Amniotic stem cell (primary cell): ENCODE measurements at regions not wholly inside any gene's neighbourhood (a gene's known extent, or its start where the extent isn't known, plus 50 kb on each side); places are given as distances from the start of the nearest gene placed in this dataset.

Experiments used
- DNase-seq: peaks from one replicate; lab custom pipeline; 2025; lab: John Stamatoyannopoulos, UW

- no peak for DNase-seq
These were observed 220.7 kb upstream of the ZBED5 start for GRCh38 chr11:11078344-11079086.

GRCh38 chr11:11077898-11078297, 220.0 kb upstream of the ZBED5 start:
- no peak for DNase-seq

- no peak for DNase-seq
These were observed 219.0 kb upstream of the ZBED5 start for GRCh38 chr11:11076879-11077278.

- DNase-seq = no peak
These were observed 218.4 kb upstream of the ZBED5 start for GRCh38 chr11:11076276-11076675.

- no peak for DNase-seq
These were observed 217.8 kb upstream of the ZBED5 start for GRCh38 chr11:11075515-11076171.

GRCh38 chr11:11074686-11075335, 217.0 kb upstream of the ZBED5 start:
- no peak for DNase-seq

GRCh38 chr11:11073996-11074395, 216.1 kb upstream of the ZBED5 start:
- DNase-seq = no peak

GRCh38 chr11:11072067-11072466, 214.2 kb upstream of the ZBED5 start:
- DNase-seq = no peak

- DNase-seq = no peak
These were observed 213.6 kb upstream of the ZBED5 start for GRCh38 chr11:11071486-11071885.

GRCh38 chr11:11070976-11071375, 213.1 kb upstream of the ZBED5 start:
- no peak for DNase-seq

GRCh38 chr11:11069841-11070835, 212.3 kb upstream of the ZBED5 start:
- no peak for DNase-seq

- no peak for DNase-seq
These were observed 210.3 kb upstream of the ZBED5 start for GRCh38 chr11:11068113-11068512.

- no peak for DNase-seq
These were observed 207.5 kb upstream of the ZBED5 start for GRCh38 chr11:11065396-11065795.

- DNase-seq = no peak
These were observed 199.6 kb upstream of the ZBED5 start for GRCh38 chr11:11057472-11057854.

GRCh38 chr11:11056749-11057471, 199.1 kb upstream of the ZBED5 start:
- DNase-seq = no peak

- no peak for DNase-seq
These were observed 198.5 kb upstream of the ZBED5 start for GRCh38 chr11:11056316-11056715.

GRCh38 chr11:11047851-11048610, 190.2 kb upstream of the ZBED5 start:
- no peak for DNase-seq

GRCh38 chr11:11046781-11047180, 188.9 kb upstream of the ZBED5 start:
- DNase-seq = no peak

GRCh38 chr11:11045156-11045930, 187.5 kb upstream of the ZBED5 start:
- DNase-seq = no peak
